ENCODE measurements at regions not wholly inside any gene's neighbourhood (a gene's known extent, or its start where the extent isn't known, plus 50 kb on each side); places are given as distances from the start of the nearest gene placed in this dataset.

DNA sequence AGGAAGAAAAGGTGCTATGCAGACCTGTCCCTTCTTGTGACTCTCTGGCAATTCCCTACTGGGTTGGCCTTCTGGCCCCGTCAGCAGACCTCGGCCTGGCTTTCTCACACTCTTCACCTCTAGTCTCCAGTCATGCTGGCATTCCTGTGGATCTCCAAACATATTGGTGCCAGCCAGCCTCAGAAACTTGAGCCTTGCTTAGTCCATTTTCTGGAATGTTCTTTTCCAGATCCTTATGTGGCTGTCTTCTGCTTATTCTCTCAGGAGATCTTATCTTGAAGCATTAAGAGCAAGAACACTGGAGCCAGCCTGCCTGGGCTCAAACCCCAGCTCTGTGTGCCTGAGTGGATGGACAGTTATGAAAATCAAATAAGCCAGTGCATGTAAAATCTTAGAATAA is 88.2 kb upstream of the NTRK3 start:
- no peak overlapping the region for H3K4me3 ChIP-seq (ENCODE audit: low read depth, low read length, poor library complexity, severe bottlenecking)
- no peak overlapping the region for H2AFZ ChIP-seq (ENCODE audit: low read length)
- POLR2A ChIA-PET, result no interaction called here
- TF ChIP-seq EZH2phosphoT487 (IDR thresholded peaks at IDR 0.05; ENCODE audit: borderline replicate concordance, low read depth, low read length), result no peak
- no TSS peak for BruUV-seq (replicated peaks)
- CTCF ChIA-PET (ENCODE audit: unreplicated experiment), result no interaction called here
- H4K20me1 ChIP-seq (ENCODE audit: insufficient read depth, low read length), result no peaks in the 10 kb centered on the region
- peaks cover 8% of the 10 kb centered on the region; the same call in 1 of the 2 replicates for H3K9me3 ChIP-seq (ENCODE audit: low read length)
- H3K4me2 ChIP-seq (ENCODE audit: low read length), result no peak overlapping the region
- intact Hi-C loops (cut with micrococcal nuclease; ENCODE audit: unreplicated experiment), result no loop called here
- no peaks in the 10 kb centered on the region for H3K9me2 ChIP-seq (ENCODE audit: insufficient read depth, low read length)
- H3K4me1 ChIP-seq (ENCODE audit: insufficient read depth, low read length, poor library complexity, severe bottlenecking), result peaks cover 35% of the 10 kb centered on the region
- no peaks in the 10 kb centered on the region for H3K79me2 ChIP-seq (ENCODE audit: insufficient read depth, low read depth, low read length)
- H3K27ac ChIP-seq (ENCODE audit: low read depth, low read length, poor library complexity, severe bottlenecking), result no peak overlapping the region
- no peaks in the 10 kb centered on the region for H3K36me3 ChIP-seq (ENCODE audit: insufficient read depth, low read length)
- no peak for DNase-seq (ENCODE audit: low spot score)

DNA sequence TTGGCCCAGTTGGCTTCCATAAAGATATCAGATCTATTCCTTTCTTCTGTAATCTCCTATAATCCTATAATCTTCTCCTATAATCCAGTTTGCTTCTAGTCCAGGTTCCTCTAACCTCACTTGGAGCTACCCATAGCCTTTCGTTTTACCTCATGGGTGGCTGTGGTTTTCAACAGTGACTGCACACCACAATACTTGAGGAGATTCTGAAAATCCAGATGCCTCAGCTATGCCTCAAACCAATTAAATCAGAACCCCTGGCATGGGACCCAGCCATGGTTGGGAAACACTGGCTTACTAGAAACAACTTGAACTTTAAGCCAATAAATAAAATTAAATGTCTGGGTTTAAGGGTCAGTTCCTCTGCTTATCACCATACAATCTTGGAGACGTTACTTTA is 86.1 kb upstream of the NTRK3 start:
- no peak overlapping the region for H3K4me2 ChIP-seq (ENCODE audit: low read length)
- peaks cover 14% of the 10 kb centered on the region for H3K4me1 ChIP-seq (ENCODE audit: insufficient read depth, low read length, poor library complexity, severe bottlenecking)
- intact Hi-C loops (cut with micrococcal nuclease; ENCODE audit: unreplicated experiment), result no loop called here
- no peak for DNase-seq (ENCODE audit: low spot score)
- H3K36me3 ChIP-seq (ENCODE audit: insufficient read depth, low read length), result no peaks in the 10 kb centered on the region
- TF ChIP-seq, protein P1, sequence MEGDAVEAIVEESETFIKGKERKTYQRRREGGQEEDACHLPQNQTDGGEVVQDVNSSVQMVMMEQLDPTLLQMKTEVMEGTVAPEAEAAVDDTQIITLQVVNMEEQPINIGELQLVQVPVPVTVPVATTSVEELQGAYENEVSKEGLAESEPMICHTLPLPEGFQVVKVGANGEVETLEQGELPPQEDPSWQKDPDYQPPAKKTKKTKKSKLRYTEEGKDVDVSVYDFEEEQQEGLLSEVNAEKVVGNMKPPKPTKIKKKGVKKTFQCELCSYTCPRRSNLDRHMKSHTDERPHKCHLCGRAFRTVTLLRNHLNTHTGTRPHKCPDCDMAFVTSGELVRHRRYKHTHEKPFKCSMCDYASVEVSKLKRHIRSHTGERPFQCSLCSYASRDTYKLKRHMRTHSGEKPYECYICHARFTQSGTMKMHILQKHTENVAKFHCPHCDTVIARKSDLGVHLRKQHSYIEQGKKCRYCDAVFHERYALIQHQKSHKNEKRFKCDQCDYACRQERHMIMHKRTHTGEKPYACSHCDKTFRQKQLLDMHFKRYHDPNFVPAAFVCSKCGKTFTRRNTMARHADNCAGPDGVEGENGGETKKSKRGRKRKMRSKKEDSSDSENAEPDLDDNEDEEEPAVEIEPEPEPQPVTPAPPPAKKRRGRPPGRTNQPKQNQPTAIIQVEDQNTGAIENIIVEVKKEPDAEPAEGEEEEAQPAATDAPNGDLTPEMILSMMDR (conservative IDR thresholded peaks at IDR 0.05; ENCODE audit: low read length), result no peak
- TF ChIP-seq EZH2phosphoT487 (IDR thresholded peaks at IDR 0.05; ENCODE audit: borderline replicate concordance, low read depth, low read length), result no peak
- no TSS peak for BruUV-seq (replicated peaks)
- no peak overlapping the region for H3K4me3 ChIP-seq (ENCODE audit: low read depth, low read length, poor library complexity, severe bottlenecking)
- CTCF ChIA-PET (ENCODE audit: unreplicated experiment), result no interaction called here
- no peak overlapping the region for H2AFZ ChIP-seq (ENCODE audit: low read length)
- POLR2A ChIA-PET, result no interaction called here
- H3K79me2 ChIP-seq (ENCODE audit: insufficient read depth, low read depth, low read length), result no peaks in the 10 kb centered on the region
- H3K9me2 ChIP-seq (ENCODE audit: insufficient read depth, low read length), result no peaks in the 10 kb centered on the region
- H4K20me1 ChIP-seq (ENCODE audit: insufficient read depth, low read length), result no peaks in the 10 kb centered on the region
- no peak overlapping the region for H3K27ac ChIP-seq (ENCODE audit: low read depth, low read length, poor library complexity, severe bottlenecking)
- no peaks in the 10 kb centered on the region for H3K9me3 ChIP-seq (ENCODE audit: low read length)

DNA sequence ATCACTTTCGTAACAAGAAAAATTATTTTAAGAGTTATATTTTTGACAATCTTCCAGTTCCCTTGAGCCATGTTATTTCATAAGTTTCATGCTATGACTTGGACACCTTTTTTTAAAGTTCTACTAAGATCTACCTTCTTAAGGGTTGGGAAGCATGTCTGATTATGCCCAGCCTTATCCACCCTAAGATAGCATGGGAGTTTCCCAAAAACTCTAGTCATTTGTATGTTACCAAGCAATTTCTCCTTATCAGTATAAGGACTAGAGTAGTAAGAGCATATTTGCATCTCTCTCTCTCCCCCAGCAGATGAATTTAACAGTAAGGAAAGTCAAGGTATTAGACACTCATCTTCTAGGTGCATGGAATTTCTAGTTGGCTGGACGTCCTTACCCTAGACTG is 85.1 kb upstream of the NTRK3 start:
- H4K20me1 ChIP-seq (ENCODE audit: insufficient read depth, low read length), result no peaks in the 10 kb centered on the region
- DNase-seq (ENCODE audit: low spot score), result no peak
- no peak overlapping the region for H3K4me3 ChIP-seq (ENCODE audit: low read depth, low read length, poor library complexity, severe bottlenecking)
- H3K27ac ChIP-seq (ENCODE audit: low read depth, low read length, poor library complexity, severe bottlenecking), result no peak overlapping the region
- intact Hi-C loops (cut with micrococcal nuclease; ENCODE audit: unreplicated experiment), result no loop called here
- peaks cover 4% of the 10 kb centered on the region for H3K4me1 ChIP-seq (ENCODE audit: insufficient read depth, low read length, poor library complexity, severe bottlenecking)
- H3K79me2 ChIP-seq (ENCODE audit: insufficient read depth, low read depth, low read length), result no peaks in the 10 kb centered on the region
- no peaks in the 10 kb centered on the region for H3K36me3 ChIP-seq (ENCODE audit: insufficient read depth, low read length)
- no TSS peak for BruUV-seq (replicated peaks)
- H3K9me3 ChIP-seq (ENCODE audit: low read length), result no peaks in the 10 kb centered on the region
- POLR2A ChIA-PET, result no interaction called here
- H3K9me2 ChIP-seq (ENCODE audit: insufficient read depth, low read length), result no peaks in the 10 kb centered on the region
- H3K4me2 ChIP-seq (ENCODE audit: low read length), result no peak overlapping the region
- TF ChIP-seq, protein P1 (conservative IDR thresholded peaks at IDR 0.05; ENCODE audit: low read length), result no peak
- no peak for TF ChIP-seq EZH2phosphoT487 (IDR thresholded peaks at IDR 0.05; ENCODE audit: borderline replicate concordance, low read depth, low read length)
- H2AFZ ChIP-seq (ENCODE audit: low read length), result no peak overlapping the region
- CTCF ChIA-PET (ENCODE audit: unreplicated experiment), result no interaction called here

Measured in OCI-LY7 (cell line).